Kidney (tissue), 13 donors: ENCODE measurements at regions not wholly inside any gene's neighbourhood (a gene's known extent, or its start where the extent isn't known, plus 50 kb on each side); places are given as distances from the start of the nearest gene placed in this dataset.

Experiments used
- DNase-seq, 5 donors: peaks; one replicate each; pipeline ENCODE4 v3.0.0-alpha.2; 2013 to 2020
- FAIRE-seq: peaks from 2 replicates; lab custom pipeline; 2012; peaks lifted over from hg19 to GRCh38; lab: Jason Lieb, UNC
- H3K27ac ChIP-seq, 2 donors: one replicate each; pipeline ENCODE4 v1.7.0; 2013; ENCODE audit warnings: low read depth in 2 of 2, low read length in 2 of 2, inconsistent platforms in 1 of 2
- H3K27me3 ChIP-seq: one replicate; pipeline ENCODE4 v1.7.1; 2013; ENCODE audit warnings: low read length, inconsistent platforms; ENCODE audit not compliant: control insufficient read depth, insufficient read depth
- H3K36me3 ChIP-seq, 3 donors: one replicate each; pipeline versions ENCODE4 v1.7.0 to v1.7.1; 2013; ENCODE audit warnings: low read length in 3 of 3, control low read depth in 1 of 3, inconsistent platforms in 1 of 3; ENCODE audit not compliant: insufficient read depth in 3 of 3, control insufficient read depth in 2 of 3
- H3K4me1 ChIP-seq, 3 donors: one replicate each; pipeline versions ENCODE4 v1.7.0 to v1.7.1; 2013; ENCODE audit warnings: low read length in 3 of 3, inconsistent platforms in 1 of 3, low read depth in 1 of 3; ENCODE audit not compliant: control insufficient read depth in 2 of 3, insufficient read depth in 2 of 3
- H3K4me3 ChIP-seq, 3 donors: one replicate each; pipeline versions ENCODE4 v1.7.0 to v1.8.1; 2013; ENCODE audit warnings: low read length in 3 of 3, control low read depth in 1 of 3, inconsistent platforms in 1 of 3
- H3K9ac ChIP-seq, 3 donors: one replicate each; pipeline versions ENCODE4 v1.7.0 to v1.7.1; 2013; ENCODE audit warnings: low read length in 3 of 3, control low read depth in 1 of 3, inconsistent platforms in 1 of 3
- H3K9me3 ChIP-seq, 3 donors: one replicate each; pipeline versions ENCODE4 v1.7.0 to v1.7.1; 2013; ENCODE audit warnings: low read length in 3 of 3, control low read depth in 1 of 3, inconsistent platforms in 1 of 3; ENCODE audit not compliant: control insufficient read depth in 2 of 3, insufficient read depth in 1 of 3
- CTCF ChIP-seq: IDR thresholded peaks from 3 replicates; pipeline ENCODE4 v1.5.1; 2012; ENCODE audit warnings: mild to moderate bottlenecking, moderate library complexity, borderline replicate concordance; ENCODE audit not compliant: insufficient read depth; ENCODE audit errors: extremely low read depth
- intact Hi-C: fragments of 100-400 bp; cut with DNase I; formaldehyde crosslinking; loops from one replicate; pipeline ENCODE4 v1.11.1; 2022
- donor health status: control.
- donor health status: control.
- donor health status: control.
- donor health status: control.
- donor health status: control.
- donor health status: DM: yes; HTN: yes; CAD: no.
- donor health status: Normal renal cell carcinoma (clear cell type).

DNA sequence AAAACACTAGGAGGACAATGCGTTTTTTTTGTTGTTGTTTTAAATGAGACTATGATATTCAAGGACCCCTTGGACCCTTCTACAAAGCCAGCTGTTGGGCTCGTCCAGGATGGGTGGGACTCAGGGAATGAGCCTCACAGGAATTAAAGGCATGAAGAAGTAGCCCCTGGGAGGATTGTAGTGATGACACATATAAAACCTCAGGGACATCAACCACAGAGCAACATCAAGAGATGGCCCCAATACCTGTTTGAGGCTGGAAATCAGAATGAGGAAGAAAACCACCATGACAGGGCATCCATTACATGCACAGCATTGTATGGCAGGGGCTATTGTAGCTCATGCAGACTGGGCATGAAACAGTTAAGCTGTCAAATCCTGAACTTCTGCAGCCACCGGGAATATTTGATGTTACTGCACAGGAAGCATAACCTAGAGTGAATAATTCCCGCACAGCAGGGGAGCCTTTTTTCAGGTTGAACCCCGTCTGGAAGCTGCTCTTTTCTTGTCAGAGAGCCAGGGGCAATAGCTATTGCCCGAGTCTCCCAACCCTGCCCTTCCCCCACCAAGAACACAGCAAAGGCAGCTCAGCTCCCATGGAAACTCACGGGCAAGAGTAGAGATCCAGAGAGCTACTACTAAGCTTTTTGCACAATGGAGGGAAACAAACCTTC, 140.2 kb upstream of the FGGY start:
- Histone ChIP-seq H3K4me1 (peaks cover 0 to 6% (median under 1%) of the 10 kb centered on the region in 3 donors), H3K4me3 (peak overlapping the region in 1 of 3 donors; percentile 11), H3K9me3 (peaks cover 2 to 6% (median 5%) of the 10 kb centered on the region in 3 donors), H3K27ac (no peak overlapping the region), H3K36me3 (no peaks in the 10 kb centered on the region), H3K27me3 (no peaks in the 10 kb centered on the region), H3K9ac (no peak overlapping the region)
- peak in 1 of 5 donors; percentile 58 for DNase-seq
- intact Hi-C loops = no loop called here
- FAIRE-seq = no peak
- no peak for TF ChIP-seq CTCF

- Histone ChIP-seq H3K36me3 (no peaks in the 10 kb centered on the region), H3K4me3 (no peak overlapping the region), H3K27me3 (no peaks in the 10 kb centered on the region), H3K4me1 (peaks cover 0 to 5% (median 0%) of the 10 kb centered on the region in 3 donors), H3K9me3 (peaks cover 2 to 6% (median 5%) of the 10 kb centered on the region in 3 donors), H3K9ac (no peak overlapping the region), H3K27ac (no peak overlapping the region)
- no peak for DNase-seq
- no peak for TF ChIP-seq CTCF
- no peak for FAIRE-seq
- intact Hi-C loops = no loop called here
These were observed 138.6 kb upstream of the FGGY start for GRCh38 chr1:59158321-59158720.

DNA sequence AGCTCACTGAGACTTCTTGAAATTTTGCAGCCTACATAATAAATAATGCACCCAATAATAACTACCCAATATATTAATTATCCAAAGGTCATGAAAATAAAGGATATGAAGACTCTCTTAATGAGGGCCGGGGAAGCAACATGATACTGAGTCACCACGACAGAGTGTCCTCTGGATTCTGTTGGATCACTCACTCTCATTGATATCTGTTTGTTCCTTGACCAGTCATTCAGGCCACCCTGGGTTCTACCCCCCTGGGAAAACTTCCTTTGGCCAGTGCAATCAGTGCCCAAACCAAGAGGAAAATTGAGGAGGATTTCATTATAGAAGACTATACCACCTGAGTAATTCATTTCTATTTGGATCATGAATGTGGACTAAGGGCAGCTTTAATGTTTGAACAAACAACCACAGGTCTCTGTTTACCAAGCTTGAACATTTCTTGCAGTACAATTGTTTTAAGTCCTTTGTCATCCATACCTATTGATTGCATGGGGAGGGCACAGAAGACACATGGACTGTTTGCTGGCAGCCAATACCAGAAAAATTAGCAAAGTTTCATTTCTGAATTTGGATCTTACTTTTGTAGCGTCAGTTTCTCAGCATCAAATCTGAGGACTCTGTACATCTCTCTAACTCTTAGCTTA, 137.2 kb upstream of the FGGY start:
- intact Hi-C loops = no loop called here
- Histone ChIP-seq H3K9ac (no peak overlapping the region), H3K27me3 (no peaks in the 10 kb centered on the region), H3K4me1 (peaks cover 0 to 5% (median 0%) of the 10 kb centered on the region in 3 donors), H3K36me3 (no peaks in the 10 kb centered on the region), H3K27ac (no peak overlapping the region), H3K9me3 (peaks cover 2 to 6% (median 5%) of the 10 kb centered on the region in 3 donors), H3K4me3 (no peak overlapping the region)
- TF ChIP-seq CTCF = no peak
- DNase-seq = no peak
- FAIRE-seq = no peak
